ENCODE measurements at regions not wholly inside any gene's neighbourhood (a gene's known extent, or its start where the extent isn't known, plus 50 kb on each side); places are given as distances from the start of the nearest gene placed in this dataset.
"Not testable (repeated sequence)": the region's sequence is repeated elsewhere in the genome, so short reads cannot be mapped to it uniquely, and the experiment has no call there.

DNA sequence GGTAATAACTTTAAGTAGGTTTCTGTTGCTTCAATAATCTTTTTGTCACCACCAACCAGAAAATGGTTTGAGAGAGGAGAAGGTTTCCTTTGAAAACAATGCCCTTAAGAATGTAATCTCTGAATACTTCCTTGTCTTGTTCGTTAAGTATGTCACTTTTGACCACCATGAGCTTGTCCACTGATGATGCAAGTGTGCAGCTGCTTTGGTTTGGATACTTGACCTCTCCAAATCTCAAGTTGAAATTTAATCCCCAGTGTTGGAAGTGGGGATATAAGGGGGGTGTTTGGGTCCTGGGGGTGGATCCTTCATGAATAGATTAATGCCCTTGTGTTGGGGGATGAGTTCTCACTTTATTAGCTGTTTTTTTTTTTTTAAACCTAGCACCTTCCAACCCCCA, 985.4 kb downstream of the EPHA7 start:
- H3K27ac ChIP-seq (ENCODE audit: low read depth, low read length): no peak overlapping the region
- H3K9me3 ChIP-seq (ENCODE audit: control insufficient read depth in 5 of 5, low read length in 5 of 5): no peaks in the 10 kb centered on the region
- no peaks in the 10 kb centered on the region for H3K4me1 ChIP-seq (ENCODE audit: control insufficient read depth in 5 of 5, insufficient read depth in 5 of 5, low read length in 5 of 5)

GRCh38 chr6:92431502-92431901, 987.9 kb downstream of the EPHA7 start:
- no peaks in the 10 kb centered on the region for H3K36me3 ChIP-seq (ENCODE audit: control insufficient read depth in 5 of 5, insufficient read depth in 5 of 5, low read length in 5 of 5)
- no peak overlapping the region for H3K27ac ChIP-seq (ENCODE audit: low read depth, low read length)
- H3K9ac ChIP-seq (ENCODE audit: low read length in 5 of 5): no peak overlapping the region
- no peaks in the 10 kb centered on the region for H3K27me3 ChIP-seq (ENCODE audit: control insufficient read depth in 5 of 5, insufficient read depth in 4 of 5, low read length in 5 of 5)
- H3K4me1 ChIP-seq (ENCODE audit: control insufficient read depth in 5 of 5, insufficient read depth in 5 of 5, low read length in 5 of 5): no peaks in the 10 kb centered on the region
- H3K4me3 ChIP-seq (ENCODE audit: low read depth in 1 of 5, low read length in 5 of 5): no peak overlapping the region
- no peaks in the 10 kb centered on the region for H3K9me3 ChIP-seq (ENCODE audit: control insufficient read depth in 5 of 5, low read length in 5 of 5)

More for the DNA sequence above, 985.4 kb downstream of the EPHA7 start:
- Histone ChIP-seq H3K36me3 (ENCODE audit: control insufficient read depth in 5 of 5, insufficient read depth in 5 of 5, low read length in 5 of 5) (no peaks in the 10 kb centered on the region), H3K9ac (ENCODE audit: low read length in 5 of 5) (no peak overlapping the region), H3K27me3 (ENCODE audit: control insufficient read depth in 5 of 5, insufficient read depth in 4 of 5, low read length in 5 of 5) (no peaks in the 10 kb centered on the region), H3K4me3 (ENCODE audit: low read depth in 1 of 5, low read length in 5 of 5) (no peak overlapping the region)

GRCh38 chr6:92428448-92428847, 990.9 kb downstream of the EPHA7 start:
- Histone ChIP-seq H3K4me1 (ENCODE audit: control insufficient read depth in 5 of 5, insufficient read depth in 5 of 5, low read length in 5 of 5) (no peaks in the 10 kb centered on the region), H3K9me3 (ENCODE audit: control insufficient read depth in 5 of 5, low read length in 5 of 5) (no peaks in the 10 kb centered on the region), H3K27me3 (ENCODE audit: control insufficient read depth in 5 of 5, insufficient read depth in 4 of 5, low read length in 5 of 5) (no peaks in the 10 kb centered on the region), H3K4me3 (ENCODE audit: low read depth in 1 of 5, low read length in 5 of 5) (no peak overlapping the region), H3K9ac (ENCODE audit: low read length in 5 of 5) (no peak overlapping the region), H3K27ac (ENCODE audit: low read depth, low read length) (no peak overlapping the region), H3K36me3 (ENCODE audit: control insufficient read depth in 5 of 5, insufficient read depth in 5 of 5, low read length in 5 of 5) (no peaks in the 10 kb centered on the region)

DNA sequence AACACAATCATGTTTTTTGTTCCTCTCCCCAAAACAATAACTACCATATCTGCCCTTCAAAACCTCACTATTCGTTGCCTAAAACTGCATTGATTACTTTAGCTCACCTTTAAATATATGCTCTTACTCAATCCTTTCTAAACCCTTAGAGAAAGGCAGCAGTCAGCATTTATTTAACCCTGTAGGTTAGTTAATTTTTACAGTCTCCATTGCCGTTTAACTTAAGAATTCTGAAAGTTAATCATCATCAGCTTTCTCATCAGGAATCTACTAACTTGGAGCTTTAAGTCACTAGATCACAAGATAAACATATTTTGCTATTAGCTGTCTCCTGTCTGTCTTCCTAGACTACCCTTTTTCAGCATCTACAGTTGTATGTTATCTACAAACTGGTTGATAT, 991.9 kb downstream of the EPHA7 start:
- no peaks in the 10 kb centered on the region for H3K36me3 ChIP-seq (ENCODE audit: control insufficient read depth in 5 of 5, insufficient read depth in 5 of 5, low read length in 5 of 5)
- no peaks in the 10 kb centered on the region for H3K9me3 ChIP-seq (ENCODE audit: control insufficient read depth in 5 of 5, low read length in 5 of 5)
- no peak overlapping the region for H3K27ac ChIP-seq (ENCODE audit: low read depth, low read length)
- H3K4me3 ChIP-seq (ENCODE audit: low read depth in 1 of 5, low read length in 5 of 5): no peak overlapping the region
- no peaks in the 10 kb centered on the region for H3K4me1 ChIP-seq (ENCODE audit: control insufficient read depth in 5 of 5, insufficient read depth in 5 of 5, low read length in 5 of 5)
- H3K9ac ChIP-seq (ENCODE audit: low read length in 5 of 5): no peak overlapping the region
- no peaks in the 10 kb centered on the region for H3K27me3 ChIP-seq (ENCODE audit: control insufficient read depth in 5 of 5, insufficient read depth in 4 of 5, low read length in 5 of 5)

DNA sequence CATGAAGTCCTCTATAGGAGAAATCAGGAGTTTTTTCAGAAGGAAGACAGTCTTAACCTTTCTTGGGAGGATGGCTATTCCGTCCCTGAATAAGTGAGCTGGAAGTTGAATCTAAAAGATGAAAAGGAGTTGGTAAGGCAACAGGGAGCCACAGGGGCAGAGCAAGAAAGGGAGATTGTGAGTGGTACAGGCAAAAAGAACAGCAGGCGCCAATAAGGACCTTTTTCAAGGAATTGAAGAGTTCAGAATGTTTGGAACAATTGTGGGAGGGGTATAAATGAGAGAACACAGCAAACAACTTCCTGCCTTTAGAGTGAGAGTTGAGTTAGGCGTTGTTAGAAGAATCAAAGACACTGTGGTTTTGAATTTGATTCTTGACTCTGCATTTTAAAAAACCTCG, 1003.7 kb downstream of the EPHA7 start:
- Histone ChIP-seq H3K27me3 (ENCODE audit: control insufficient read depth in 5 of 5, insufficient read depth in 4 of 5, low read length in 5 of 5) (no peaks in the 10 kb centered on the region), H3K9ac (ENCODE audit: low read length in 5 of 5) (no peak overlapping the region), H3K36me3 (ENCODE audit: control insufficient read depth in 5 of 5, insufficient read depth in 5 of 5, low read length in 5 of 5) (no peaks in the 10 kb centered on the region), H3K4me1 (ENCODE audit: control insufficient read depth in 5 of 5, insufficient read depth in 5 of 5, low read length in 5 of 5) (no peaks in the 10 kb centered on the region), H3K9me3 (ENCODE audit: control insufficient read depth in 5 of 5, low read length in 5 of 5) (peaks cover 0 to 10% (median 5%) of the 10 kb centered on the region in 5 donors), H3K27ac (ENCODE audit: low read depth, low read length) (no peak overlapping the region), H3K4me3 (ENCODE audit: low read depth in 1 of 5, low read length in 5 of 5) (no peak overlapping the region)

DNA sequence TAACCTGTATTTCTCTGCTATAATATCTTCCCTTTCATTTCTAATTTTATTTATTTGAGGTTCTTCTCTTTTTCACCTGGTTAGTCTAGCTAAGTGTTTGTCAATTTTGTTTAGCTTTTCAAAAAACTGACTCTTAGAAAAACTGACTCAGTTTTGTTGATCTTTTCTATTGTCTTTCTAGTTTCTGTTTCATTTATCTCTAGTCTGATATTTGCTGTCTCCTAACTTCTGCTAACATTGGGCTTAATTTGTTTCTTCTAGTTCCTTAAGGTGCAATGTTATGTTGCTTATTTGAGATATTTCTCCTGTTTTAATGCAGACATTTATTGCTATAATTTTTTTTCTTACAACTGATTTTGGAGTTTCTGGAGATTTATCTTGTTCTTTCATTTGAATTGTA, 1011.0 kb downstream of the EPHA7 start:
- Histone ChIP-seq H3K27ac (ENCODE audit: low read depth, low read length) (no peak overlapping the region), H3K27me3 (ENCODE audit: control insufficient read depth in 5 of 5, insufficient read depth in 4 of 5, low read length in 5 of 5) (no peaks in the 10 kb centered on the region), H3K4me3 (ENCODE audit: low read depth in 1 of 5, low read length in 5 of 5) (no peak overlapping the region), H3K36me3 (ENCODE audit: control insufficient read depth in 5 of 5, insufficient read depth in 5 of 5, low read length in 5 of 5) (no peaks in the 10 kb centered on the region), H3K9ac (ENCODE audit: low read length in 5 of 5) (no peak overlapping the region), H3K4me1 (ENCODE audit: control insufficient read depth in 5 of 5, insufficient read depth in 5 of 5, low read length in 5 of 5) (peaks cover 0 to 9% (median 0%) of the 10 kb centered on the region in 5 donors), H3K9me3 (ENCODE audit: control insufficient read depth in 5 of 5, low read length in 5 of 5) (peaks cover 0 to 16% (median 5%) of the 10 kb centered on the region in 5 donors)

- H3K27ac ChIP-seq (ENCODE audit: low read depth, low read length): no peak overlapping the region
- no peaks in the 10 kb centered on the region for H3K27me3 ChIP-seq (ENCODE audit: control insufficient read depth in 5 of 5, insufficient read depth in 4 of 5, low read length in 5 of 5)
- no peak overlapping the region for H3K9ac ChIP-seq (ENCODE audit: low read length in 5 of 5)
- peaks cover 0 to 4% (median 0%) of the 10 kb centered on the region in 5 donors for H3K9me3 ChIP-seq (ENCODE audit: control insufficient read depth in 5 of 5, low read length in 5 of 5)
- H3K36me3 ChIP-seq (ENCODE audit: control insufficient read depth in 5 of 5, insufficient read depth in 5 of 5, low read length in 5 of 5): no peaks in the 10 kb centered on the region
- H3K4me1 ChIP-seq (ENCODE audit: control insufficient read depth in 5 of 5, insufficient read depth in 5 of 5, low read length in 5 of 5): peaks cover 0 to 9% (median 0%) of the 10 kb centered on the region in 5 donors
- H3K4me3 ChIP-seq (ENCODE audit: low read depth in 1 of 5, low read length in 5 of 5): no peak overlapping the region
These were observed 1015.1 kb downstream of the EPHA7 start for GRCh38 chr6:92404281-92404680.

- no peak overlapping the region for H3K4me3 ChIP-seq (ENCODE audit: low read depth in 1 of 5, low read length in 5 of 5)
- no peaks in the 10 kb centered on the region for H3K36me3 ChIP-seq (ENCODE audit: control insufficient read depth in 5 of 5, insufficient read depth in 5 of 5, low read length in 5 of 5)
- H3K27me3 ChIP-seq (ENCODE audit: control insufficient read depth in 5 of 5, insufficient read depth in 4 of 5, low read length in 5 of 5): no peaks in the 10 kb centered on the region
- H3K9me3 ChIP-seq (ENCODE audit: control insufficient read depth in 5 of 5, low read length in 5 of 5): no peaks in the 10 kb centered on the region
- H3K9ac ChIP-seq (ENCODE audit: low read length in 5 of 5): no peak overlapping the region
- H3K4me1 ChIP-seq (ENCODE audit: control insufficient read depth in 5 of 5, insufficient read depth in 5 of 5, low read length in 5 of 5): peaks cover 0 to 9% (median 0%) of the 10 kb centered on the region in 5 donors
- H3K27ac ChIP-seq (ENCODE audit: low read depth, low read length): no peak overlapping the region
These were observed 1019.4 kb downstream of the EPHA7 start for GRCh38 chr6:92399911-92400310.

DNA sequence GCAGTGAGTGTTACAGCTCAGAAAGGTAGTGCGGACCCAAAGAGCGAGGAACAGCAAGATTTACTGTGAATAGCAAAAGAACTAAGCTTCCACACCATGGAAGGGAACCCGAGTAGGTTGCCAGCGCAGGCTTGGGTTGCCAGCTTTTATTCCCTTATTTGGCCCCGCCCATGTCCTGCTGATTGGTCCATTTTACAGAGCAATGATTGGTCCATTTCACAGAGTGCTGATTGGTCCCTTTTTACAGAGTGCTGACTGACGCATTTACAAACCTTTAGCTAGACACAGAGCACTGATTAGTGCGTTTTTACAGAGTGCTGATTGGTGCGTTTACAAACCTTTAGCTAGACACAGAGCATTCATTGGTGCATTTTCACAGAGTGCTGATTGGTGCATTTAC, 1030.7 kb downstream of the EPHA7 start:
- H3K4me1 ChIP-seq (ENCODE audit: control insufficient read depth in 5 of 5, insufficient read depth in 5 of 5, low read length in 5 of 5); H3K27me3 ChIP-seq (ENCODE audit: control insufficient read depth in 5 of 5, insufficient read depth in 4 of 5, low read length in 5 of 5); H3K9ac ChIP-seq (ENCODE audit: low read length in 5 of 5); H3K27ac ChIP-seq (ENCODE audit: low read depth, low read length); H3K9me3 ChIP-seq (ENCODE audit: control insufficient read depth in 5 of 5, low read length in 5 of 5); H3K36me3 ChIP-seq (ENCODE audit: control insufficient read depth in 5 of 5, insufficient read depth in 5 of 5, low read length in 5 of 5); H3K4me3 ChIP-seq (ENCODE audit: low read depth in 1 of 5, low read length in 5 of 5): not testable (repeated sequence)

- H3K36me3 ChIP-seq (ENCODE audit: control insufficient read depth in 5 of 5, insufficient read depth in 5 of 5, low read length in 5 of 5): no peaks in the 10 kb centered on the region
- H3K9me3 ChIP-seq (ENCODE audit: control insufficient read depth in 5 of 5, low read length in 5 of 5): no peaks in the 10 kb centered on the region
- H3K27me3 ChIP-seq (ENCODE audit: control insufficient read depth in 5 of 5, insufficient read depth in 4 of 5, low read length in 5 of 5): no peaks in the 10 kb centered on the region
- H3K4me3 ChIP-seq (ENCODE audit: low read depth in 1 of 5, low read length in 5 of 5): no peak overlapping the region
- no peak overlapping the region for H3K27ac ChIP-seq (ENCODE audit: low read depth, low read length)
- H3K4me1 ChIP-seq (ENCODE audit: control insufficient read depth in 5 of 5, insufficient read depth in 5 of 5, low read length in 5 of 5): peaks cover 0 to 2% (median 0%) of the 10 kb centered on the region in 5 donors
- no peak overlapping the region for H3K9ac ChIP-seq (ENCODE audit: low read length in 5 of 5)
These were observed 1038.4 kb downstream of the EPHA7 start for GRCh38 chr6:92380803-92381601.

All from subcutaneous abdominal adipose tissue (tissue), 5 donors.